WERI-Rb-1 (cell line): ENCODE measurements at regions not wholly inside any gene's neighbourhood (a gene's known extent, or its start where the extent isn't known, plus 50 kb on each side); places are given as distances from the start of the nearest gene placed in this dataset.

Experiments used
- DNase-seq: peaks from one replicate; pipeline ENCODE4 v3.0.0-alpha.2; 2020
- H3K27ac ChIP-seq: fragments of 250-450 bp; sonication (Bioruptor Pico); 2 replicates; pipeline ENCODE4 v1.5.1; 2020; ENCODE audit warnings: mild to moderate bottlenecking, moderate library complexity
- H3K27me3 ChIP-seq: fragments of 250-450 bp; sonication (Bioruptor Pico); 2 replicates; pipeline ENCODE4 v1.5.1; 2021; ENCODE audit warnings: mild to moderate bottlenecking, low read depth, moderate library complexity; ENCODE audit not compliant: insufficient read depth, severe bottlenecking
- H3K36me3 ChIP-seq: fragments of 250-450 bp; sonication (Bioruptor Pico); 2 replicates; pipeline ENCODE4 v1.5.1; 2020; ENCODE audit warnings: mild to moderate bottlenecking, moderate library complexity
- H3K4me3 ChIP-seq: 2 replicates; pipeline ENCODE4 v1.5.1; 2011; ENCODE audit warnings: low read depth, mild to moderate bottlenecking, control low read depth, low read length
- H3K9me3 ChIP-seq: fragments of 250-450 bp; sonication (Bioruptor Pico); 2 replicates; pipeline ENCODE4 v1.5.1; 2021; ENCODE audit warnings: mild to moderate bottlenecking, moderate library complexity; ENCODE audit not compliant: severe bottlenecking
- TF ChIP-seq, protein P1 (sequence below): IDR thresholded peaks from 2 replicates; pipeline ENCODE4 v1.5.1; 2011; ENCODE audit warnings: low read depth, mild to moderate bottlenecking, control low read depth, inconsistent platforms, low read length

- Histone ChIP-seq H3K27ac (no peak overlapping the region), H3K36me3 (no peaks in the 10 kb centered on the region), H3K27me3 (no peaks in the 10 kb centered on the region), H3K4me3 (no peak overlapping the region), H3K9me3 (no peaks in the 10 kb centered on the region)
- TF ChIP-seq, protein P1, sequence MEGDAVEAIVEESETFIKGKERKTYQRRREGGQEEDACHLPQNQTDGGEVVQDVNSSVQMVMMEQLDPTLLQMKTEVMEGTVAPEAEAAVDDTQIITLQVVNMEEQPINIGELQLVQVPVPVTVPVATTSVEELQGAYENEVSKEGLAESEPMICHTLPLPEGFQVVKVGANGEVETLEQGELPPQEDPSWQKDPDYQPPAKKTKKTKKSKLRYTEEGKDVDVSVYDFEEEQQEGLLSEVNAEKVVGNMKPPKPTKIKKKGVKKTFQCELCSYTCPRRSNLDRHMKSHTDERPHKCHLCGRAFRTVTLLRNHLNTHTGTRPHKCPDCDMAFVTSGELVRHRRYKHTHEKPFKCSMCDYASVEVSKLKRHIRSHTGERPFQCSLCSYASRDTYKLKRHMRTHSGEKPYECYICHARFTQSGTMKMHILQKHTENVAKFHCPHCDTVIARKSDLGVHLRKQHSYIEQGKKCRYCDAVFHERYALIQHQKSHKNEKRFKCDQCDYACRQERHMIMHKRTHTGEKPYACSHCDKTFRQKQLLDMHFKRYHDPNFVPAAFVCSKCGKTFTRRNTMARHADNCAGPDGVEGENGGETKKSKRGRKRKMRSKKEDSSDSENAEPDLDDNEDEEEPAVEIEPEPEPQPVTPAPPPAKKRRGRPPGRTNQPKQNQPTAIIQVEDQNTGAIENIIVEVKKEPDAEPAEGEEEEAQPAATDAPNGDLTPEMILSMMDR: no peak
- no peak for DNase-seq
These were observed 94.9 kb upstream of the NR4A3 start for GRCh38 chr9:99726758-99727157.

GRCh38 chr9:99730062-99730461 lies 91.6 kb upstream of the NR4A3 start:
- Histone ChIP-seq H3K9me3 (no peaks in the 10 kb centered on the region), H3K27ac (no peak overlapping the region), H3K4me3 (no peak overlapping the region), H3K27me3 (no peaks in the 10 kb centered on the region), H3K36me3 (no peaks in the 10 kb centered on the region)
- TF ChIP-seq, protein P1: no peak
- no peak for DNase-seq

- H3K36me3 ChIP-seq: no peaks in the 10 kb centered on the region
- no peak overlapping the region for H3K4me3 ChIP-seq
- DNase-seq: no peak
- H3K27me3 ChIP-seq: no peaks in the 10 kb centered on the region
- no peaks in the 10 kb centered on the region for H3K9me3 ChIP-seq
- H3K27ac ChIP-seq: no peak overlapping the region
- TF ChIP-seq, protein P1: no peak
These were observed 89.7 kb upstream of the NR4A3 start for GRCh38 chr9:99731950-99732349.

DNA sequence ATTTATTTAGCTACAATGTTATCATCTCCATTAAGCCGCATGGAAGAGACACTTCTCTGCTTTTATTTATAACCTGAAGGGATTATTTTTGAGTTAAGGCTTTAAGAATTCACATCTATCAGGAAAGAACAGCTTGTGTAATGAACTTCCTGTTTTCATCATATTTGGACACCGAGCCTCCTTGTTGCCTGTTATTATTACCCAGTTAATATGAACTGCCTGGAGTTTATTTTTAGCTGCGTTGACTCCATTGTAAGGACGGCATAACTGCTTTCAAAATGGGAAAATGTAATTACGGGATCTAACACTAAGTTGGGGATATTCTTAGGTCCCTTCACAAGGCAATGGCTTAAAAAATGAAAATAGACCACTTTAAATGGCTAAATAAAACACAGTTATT lies 89.0 kb upstream of the NR4A3 start:
- TF ChIP-seq, protein P1: no peak
- no peaks in the 10 kb centered on the region for H3K36me3 ChIP-seq
- H3K4me3 ChIP-seq: no peak overlapping the region
- no peak overlapping the region for H3K27ac ChIP-seq
- no peaks in the 10 kb centered on the region for H3K27me3 ChIP-seq
- no peak for DNase-seq
- H3K9me3 ChIP-seq: no peaks in the 10 kb centered on the region

GRCh38 chr9:99735041-99735440 lies 86.6 kb upstream of the NR4A3 start:
- H3K9me3 ChIP-seq: no peaks in the 10 kb centered on the region
- TF ChIP-seq, protein P1: no peak

DNA sequence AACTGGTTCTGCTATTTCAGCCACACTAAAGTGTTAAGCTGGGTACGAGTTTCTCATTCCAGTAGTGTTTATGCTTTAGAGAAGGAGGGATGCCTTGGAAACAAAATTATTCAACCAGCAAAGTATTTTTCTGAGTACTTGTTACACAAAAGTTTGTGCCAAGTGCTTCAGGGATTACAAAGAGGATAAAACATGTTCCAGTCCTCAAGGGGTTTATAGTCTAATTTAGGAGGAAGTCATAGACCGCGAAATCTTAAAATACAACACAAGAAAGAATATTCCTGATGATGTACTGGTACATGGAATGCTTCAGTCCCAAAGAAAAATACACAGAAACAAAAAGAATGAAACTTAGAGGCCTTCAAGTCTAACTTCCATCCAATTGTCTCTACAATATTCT lies 85.4 kb upstream of the NR4A3 start:
- no peak overlapping the region for H3K4me3 ChIP-seq
- TF ChIP-seq, protein P1: no peak
- no peak for DNase-seq
- no peak overlapping the region for H3K27ac ChIP-seq
- no peaks in the 10 kb centered on the region for H3K36me3 ChIP-seq
- H3K9me3 ChIP-seq: no peaks in the 10 kb centered on the region
- no peaks in the 10 kb centered on the region for H3K27me3 ChIP-seq

More at GRCh38 chr9:99735041-99735440, 86.6 kb upstream of the NR4A3 start:
- H3K36me3 ChIP-seq: no peaks in the 10 kb centered on the region
- no peak overlapping the region for H3K27ac ChIP-seq
- no peaks in the 10 kb centered on the region for H3K27me3 ChIP-seq
- DNase-seq: no peak
- no peak overlapping the region for H3K4me3 ChIP-seq
